Stimulated activated CD4-positive, alpha-beta T cell treated with anti-CD3 and anti-CD28 coated beads, Interleukin-12 subunit alpha, Interleukin-12 subunit beta, amount 100 ng/mL, for 48 hours (primary cell): ENCODE measurements at regions not wholly inside any gene's neighbourhood (a gene's known extent, or its start where the extent isn't known, plus 50 kb on each side); places are given as distances from the start of the nearest gene placed in this dataset.

Experiments
- DNase-seq, 3 donors: peaks; one replicate each; pipeline ENCODE4 v3.0.0-alpha.2; 2020; ENCODE audit warnings: low read depth in 2 of 3, low spot score in 1 of 3

- no peak for DNase-seq
Measured at GRCh38 chr4:164481306-164482091, 272.4 kb upstream of the SMIM31 start.

DNA sequence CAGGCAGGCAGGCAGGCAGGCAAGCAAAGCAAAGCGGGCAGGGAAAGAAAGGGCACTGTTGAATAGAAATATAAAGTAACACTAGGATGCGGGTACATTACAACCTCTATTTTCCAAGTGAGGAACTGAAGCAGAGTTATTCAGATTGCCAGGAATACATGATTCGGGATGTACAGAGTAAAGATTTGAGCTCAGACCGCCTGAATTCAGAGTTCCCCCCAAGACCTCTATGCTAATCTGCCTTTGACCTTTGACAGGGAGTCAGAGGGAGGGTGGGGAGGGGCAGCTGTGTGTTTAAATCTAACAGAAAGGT is 271.9 kb upstream of the SMIM31 start:
- DNase-seq: no peak

DNA sequence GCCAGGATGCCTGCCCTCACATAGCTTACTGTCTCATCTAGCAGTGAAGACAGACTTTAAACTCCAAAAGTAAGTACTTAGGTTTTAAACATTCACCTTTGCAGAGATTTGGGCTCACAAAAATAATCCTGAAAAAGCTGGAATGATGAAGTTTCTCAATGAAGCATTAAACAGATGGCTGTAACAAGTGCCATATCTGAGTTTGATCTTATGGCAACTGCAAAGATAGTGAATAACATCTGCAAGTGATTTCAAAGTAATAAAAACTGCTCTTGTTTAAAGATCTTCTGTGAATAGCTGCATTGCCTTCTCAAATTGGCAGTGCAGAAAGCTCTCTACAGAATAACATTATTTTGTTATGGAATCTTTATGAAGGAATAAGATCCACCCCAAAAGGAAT is 271.2 kb upstream of the SMIM31 start:
- no peak for DNase-seq

- no peak for DNase-seq
Measured at GRCh38 chr4:164483711-164484110, 270.2 kb upstream of the SMIM31 start.

- DNase-seq: no peak
Measured at GRCh38 chr4:164484551-164484950, 269.4 kb upstream of the SMIM31 start.

- no peak for DNase-seq
Measured at GRCh38 chr4:164485136-164485535, 268.8 kb upstream of the SMIM31 start.

DNA sequence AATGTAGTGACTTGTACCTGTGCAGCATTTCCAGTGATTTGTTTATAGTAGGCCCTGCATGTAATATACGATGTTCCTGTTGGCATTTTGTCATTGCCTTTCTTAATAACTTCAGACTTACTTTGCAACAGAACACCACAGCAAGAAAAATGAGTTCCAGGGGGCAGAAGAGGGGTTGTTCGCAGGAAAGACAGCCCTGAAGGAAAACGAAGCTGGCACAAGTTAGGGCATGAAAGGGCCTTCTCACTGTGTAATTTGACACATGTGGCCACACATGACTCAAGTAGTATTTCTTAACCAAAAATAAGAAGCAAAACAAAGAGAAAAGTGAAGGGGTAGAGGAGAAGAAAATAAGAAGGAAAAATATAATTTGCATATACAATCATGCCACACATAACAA is 265.8 kb upstream of the SMIM31 start:
- DNase-seq: no peak

DNA sequence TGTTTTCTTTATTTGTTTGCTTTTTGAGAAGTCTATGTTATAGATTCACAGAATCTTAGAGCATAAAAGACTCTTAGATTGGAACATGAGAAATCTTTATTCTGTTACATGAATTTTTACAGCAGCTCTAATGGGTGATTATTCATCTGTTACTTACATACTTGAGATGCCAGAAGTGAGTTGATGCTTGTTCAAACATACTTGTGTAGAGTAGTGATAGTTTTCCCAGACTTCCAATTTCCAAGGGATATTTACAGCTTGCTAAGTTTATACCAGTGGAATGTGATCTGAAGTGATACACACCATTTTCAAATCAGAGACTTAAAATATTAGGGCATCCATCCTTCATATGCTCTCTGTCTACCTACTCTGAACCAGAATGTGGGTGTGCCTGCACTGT is 252.9 kb upstream of the SMIM31 start:
- DNase-seq: no peak

- DNase-seq: no peak
Measured at GRCh38 chr4:164503874-164504273, 250.1 kb upstream of the SMIM31 start.

DNA sequence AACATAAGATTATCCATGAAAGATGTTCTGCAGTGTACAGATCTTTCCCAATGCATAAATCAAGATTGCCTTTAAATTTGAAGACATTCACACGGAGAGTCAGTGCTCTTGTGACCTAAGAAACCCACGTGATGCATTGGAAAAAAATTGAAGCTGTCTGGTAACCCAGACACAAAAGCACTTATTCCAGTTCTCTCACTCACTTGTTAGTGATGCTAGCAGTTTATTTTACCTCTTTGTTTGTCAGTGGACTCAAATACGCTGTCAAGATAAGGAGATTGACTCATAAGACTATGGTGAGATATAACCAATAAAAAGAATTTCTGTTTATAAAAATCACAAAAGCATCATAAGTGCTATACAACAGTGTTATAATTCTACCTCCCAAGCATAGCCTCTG is 245.8 kb upstream of the SMIM31 start:
- DNase-seq: no peak

DNA sequence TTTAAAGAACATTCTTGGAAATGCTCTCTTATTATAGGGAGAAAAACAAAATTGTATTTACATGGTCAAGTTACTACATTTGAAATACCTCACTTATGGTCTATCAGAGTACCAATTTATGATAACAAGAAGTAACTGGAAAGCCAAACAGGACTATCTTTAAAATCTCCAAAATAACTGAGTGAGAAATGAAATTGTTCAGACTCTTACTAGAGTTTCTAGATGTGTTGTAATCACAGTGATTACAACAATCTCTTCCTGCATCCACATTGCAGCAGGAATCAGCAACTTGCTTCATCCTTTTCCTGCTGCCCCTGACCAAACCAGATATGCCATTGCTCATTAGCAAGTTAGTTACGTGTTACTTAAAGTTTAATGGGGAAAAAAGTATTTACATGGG is 245.2 kb upstream of the SMIM31 start:
- DNase-seq: no peak

- no peak for DNase-seq
Measured at GRCh38 chr4:164509951-164510350, 244.0 kb upstream of the SMIM31 start.

DNA sequence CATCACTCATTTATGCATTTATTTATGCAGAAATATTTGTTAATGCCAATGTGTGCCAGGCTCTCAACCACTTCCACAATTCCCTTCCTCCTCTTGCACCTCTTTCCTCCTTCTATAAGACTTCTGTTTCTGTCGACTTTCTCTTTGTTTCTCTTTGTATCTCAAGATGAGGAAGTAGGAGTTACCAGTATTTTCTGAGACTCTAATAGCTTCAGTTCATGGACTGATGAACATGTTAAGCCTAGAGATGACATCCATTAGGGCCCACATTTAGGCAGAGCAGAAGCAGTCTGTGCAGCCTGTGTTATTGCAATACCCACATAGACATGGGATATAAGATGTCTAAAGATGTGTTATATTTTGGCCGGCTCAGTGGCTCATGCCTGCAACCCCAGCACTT is 241.8 kb upstream of the SMIM31 start:
- no peak for DNase-seq

DNA sequence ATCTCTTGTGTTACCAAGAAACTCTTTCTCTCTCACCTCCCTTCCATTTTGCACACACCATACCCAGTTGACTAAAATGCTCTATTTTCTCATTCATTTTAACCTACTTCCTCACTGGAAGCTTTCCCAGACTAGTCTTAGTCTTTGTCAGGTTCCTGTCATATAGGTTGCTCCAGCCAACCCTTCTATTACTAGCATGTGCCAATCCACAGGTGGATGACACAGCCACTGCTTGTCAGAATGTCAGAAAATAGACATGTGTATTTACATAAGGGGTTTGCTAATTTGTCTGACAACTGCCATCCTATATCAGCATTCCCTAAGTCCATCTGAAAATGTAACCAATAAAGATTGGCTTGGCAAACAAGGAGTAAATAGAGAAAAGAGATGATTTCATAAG is 239.2 kb upstream of the SMIM31 start:
- no peak for DNase-seq

DNA sequence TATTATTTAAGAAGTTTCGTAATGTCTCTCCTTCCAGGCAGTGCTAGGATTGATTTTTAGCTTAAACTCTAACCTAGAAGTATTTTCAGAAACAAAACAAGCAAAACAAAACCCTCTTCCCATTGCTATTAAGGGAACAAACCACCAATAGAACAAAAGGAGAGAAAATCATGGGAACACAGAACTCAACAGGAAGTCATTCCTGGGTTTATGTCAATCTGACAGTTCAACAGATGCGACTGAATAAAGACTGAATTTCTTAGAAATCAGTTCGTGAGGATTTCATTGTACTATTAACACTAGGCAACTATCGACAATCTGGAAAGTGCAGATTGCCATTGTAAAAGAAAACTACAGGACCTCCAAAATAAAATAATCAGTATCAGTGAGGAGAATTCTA is 229.1 kb upstream of the SMIM31 start:
- DNase-seq: no peak

- DNase-seq: no peak
Measured at GRCh38 chr4:164526933-164527583, 226.9 kb upstream of the SMIM31 start.

DNA sequence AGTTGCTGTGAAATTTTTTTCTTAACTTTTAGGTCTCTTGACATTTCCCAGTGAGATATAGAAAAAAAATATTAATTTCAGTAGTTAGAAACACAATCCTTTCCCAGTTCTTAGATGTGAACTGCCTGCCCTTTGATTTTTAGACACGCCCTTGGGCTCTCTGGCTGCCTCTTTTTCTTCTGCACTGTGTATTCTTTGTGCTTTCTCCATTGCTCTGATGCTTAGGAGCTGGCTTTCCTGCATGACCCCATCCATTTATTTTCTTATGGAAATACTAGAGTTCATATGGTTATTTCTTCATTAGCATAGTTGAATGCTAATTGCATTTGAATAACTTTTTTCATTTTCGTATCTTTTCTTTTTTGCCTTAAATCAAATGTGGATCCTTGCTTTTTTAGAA is 224.9 kb upstream of the SMIM31 start:
- no peak for DNase-seq

- no peak for DNase-seq
Measured at GRCh38 chr4:164529486-164529885, 224.4 kb upstream of the SMIM31 start.

- no peak for DNase-seq
Measured at GRCh38 chr4:164531336-164531735, 222.6 kb upstream of the SMIM31 start.

GRCh38 chr4:164536814-164537213 is 217.1 kb upstream of the SMIM31 start:
- no peak for DNase-seq

DNA sequence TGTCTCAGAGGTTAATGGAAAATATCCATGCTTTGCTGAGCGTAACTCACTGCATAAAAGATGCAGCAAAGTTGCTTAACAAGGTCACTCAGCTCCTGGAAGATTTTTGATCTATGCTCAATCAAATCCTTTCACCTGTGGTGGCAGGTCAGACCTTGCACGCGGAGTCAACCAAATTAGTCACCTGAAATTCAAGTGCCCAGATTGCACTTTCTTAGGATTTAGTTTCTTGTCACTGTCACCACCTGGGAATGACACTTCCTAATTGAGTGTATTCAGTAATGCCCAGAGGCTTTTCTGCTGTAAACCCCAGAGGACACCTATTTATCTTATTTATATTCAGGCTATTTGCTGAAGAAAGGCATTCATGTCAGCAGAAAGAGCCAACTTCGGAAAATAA is 215.8 kb upstream of the SMIM31 start:
- no peak for DNase-seq

DNA sequence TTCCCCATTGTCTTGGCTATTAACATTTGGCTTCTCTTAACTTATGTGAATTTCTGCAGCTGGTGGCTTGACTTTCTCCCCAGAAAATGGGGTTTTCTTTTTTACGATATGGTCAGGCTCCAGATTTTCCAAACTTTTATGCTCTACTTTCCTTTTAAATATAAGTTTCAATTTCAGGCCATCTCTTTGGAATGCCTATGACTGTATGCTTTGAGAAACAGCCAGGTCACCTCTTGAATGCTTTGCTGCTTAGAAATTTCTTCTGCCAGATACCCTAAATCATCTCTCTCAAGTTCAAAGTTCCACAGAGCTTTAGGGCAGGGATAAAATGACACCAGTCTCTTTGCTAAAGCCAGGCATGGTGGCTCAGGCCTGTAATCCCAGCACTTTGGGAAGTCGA is 212.9 kb upstream of the SMIM31 start:
- no peak for DNase-seq

DNA sequence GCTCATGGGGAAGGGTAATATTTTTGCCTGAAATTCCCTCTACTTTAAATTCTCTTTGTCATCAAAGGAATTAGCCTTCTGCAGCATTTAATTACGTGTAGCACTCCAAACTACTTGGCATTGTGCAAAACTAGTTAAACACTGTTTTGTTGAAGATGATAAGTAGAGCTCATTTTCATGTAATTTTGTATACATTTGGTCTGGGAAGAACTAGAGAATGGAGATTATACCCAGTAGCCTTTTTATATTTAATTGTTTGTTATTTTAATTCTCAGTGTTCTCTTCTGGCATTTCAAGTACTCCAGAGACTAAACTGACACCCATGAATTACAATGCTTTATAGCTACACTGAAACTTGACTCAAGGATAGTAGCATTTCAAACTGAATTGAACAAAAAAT is 211.5 kb upstream of the SMIM31 start:
- DNase-seq: no peak
